ENCODE measurements at regions not wholly inside any gene's neighbourhood (a gene's known extent, or its start where the extent isn't known, plus 50 kb on each side); places are given as distances from the start of the nearest gene placed in this dataset.

GRCh38 chr12:107586256-107586970, 99.2 kb upstream of the PWP1 start:
- TF ChIP-seq CTCF (tag by site-specific recombination; IDR thresholded peaks at IDR 0.05) (no peak), ZNF488 (tag by site-specific recombination; IDR thresholded peaks at IDR 0.05) (no peak), PATZ1 (tag by site-specific recombination; IDR thresholded peaks at IDR 0.05) (no peak), REST (tag by site-specific recombination; IDR thresholded peaks at IDR 0.05) (no peak), ZNF138 (tag by site-specific recombination; IDR thresholded peaks at IDR 0.05; ENCODE audit: borderline replicate concordance) (no peak), SCRT2 (tag by site-specific recombination; IDR thresholded peaks at IDR 0.05) (no peak), ZNF792 (tag by site-specific recombination; IDR thresholded peaks at IDR 0.05) (no peak), ZNF639 (tag by site-specific recombination; IDR thresholded peaks at IDR 0.05) (no peak), ZNF133 (tag by site-specific recombination; IDR thresholded peaks at IDR 0.05) (no peak), ZFP3 (tag by site-specific recombination; IDR thresholded peaks at IDR 0.05; ENCODE audit: low read depth) (no peak), BCL11A (tag by site-specific recombination; IDR thresholded peaks at IDR 0.05; ENCODE audit: low read depth) (no peak), ZSCAN18 (tag by site-specific recombination; IDR thresholded peaks at IDR 0.05) (no peak), YY2 (tag by site-specific recombination; IDR thresholded peaks at IDR 0.05) (no peak), ZBTB7A (tag by site-specific recombination; IDR thresholded peaks at IDR 0.05; ENCODE audit: low read depth) (no peak)
